ENCODE measurements at regions not wholly inside any gene's neighbourhood (a gene's known extent, or its start where the extent isn't known, plus 50 kb on each side); places are given as distances from the start of the nearest gene placed in this dataset.

- H3K27me3 ChIP-seq (replicated peaks; ENCODE audit: control insufficient read depth, insufficient read depth, low read length): no peaks in the 10 kb centered on the region
- ChIA-PET POLR2A (no interaction called here), CTCF (no interaction called here)
- no TSS peak for BruUV-seq (replicated peaks)
- Mint-ChIP-seq H3K36me3 (ENCODE audit: insufficient read depth, unreplicated experiment) (no peaks in the 10 kb centered on the region), H3K27ac (ENCODE audit: unreplicated experiment) (no peak overlapping the region), H3K4me1 (ENCODE audit: low read depth, unreplicated experiment) (no peaks in the 10 kb centered on the region), H3K27me3 (ENCODE audit: insufficient read depth, unreplicated experiment) (no peaks in the 10 kb centered on the region), H3K4me3 (ENCODE audit: unreplicated experiment) (no peak overlapping the region), H3K9me3 (ENCODE audit: unreplicated experiment) (no peaks in the 10 kb centered on the region)
- no peak for TF ChIP-seq CTCF (IDR thresholded peaks at IDR 0.05; ENCODE audit: insufficient read depth in 1 of 2, low read depth in 1 of 2, low read length in 1 of 2, severe bottlenecking in 1 of 2, unreplicated experiment in 1 of 2)
- no peak overlapping the region for H3K4me3 ChIP-seq (ENCODE audit: low read depth, low read length)
- no peak for DNase-seq
- H3K9me3 ChIP-seq: no peaks in the 10 kb centered on the region
- intact Hi-C loops (cut with micrococcal nuclease; ENCODE audit: unreplicated experiment): no loop called here
- no peaks in the 10 kb centered on the region for H3K4me1 ChIP-seq
- no peaks in the 10 kb centered on the region for H3K36me3 ChIP-seq (ENCODE audit: control insufficient read depth, insufficient read depth, low read length)
These were observed 110.7 kb upstream of the CNTLN start for GRCh38 chr9:17024129-17024528.

- Histone ChIP-seq H3K4me3 (ENCODE audit: low read depth, low read length) (no peak overlapping the region), H3K9me3 (no peaks in the 10 kb centered on the region), H3K36me3 (ENCODE audit: control insufficient read depth, insufficient read depth, low read length) (no peaks in the 10 kb centered on the region), H3K27me3 (replicated peaks; ENCODE audit: control insufficient read depth, insufficient read depth, low read length) (no peaks in the 10 kb centered on the region), H3K4me1 (no peaks in the 10 kb centered on the region)
- Mint-ChIP-seq H3K9me3 (ENCODE audit: unreplicated experiment) (no peaks in the 10 kb centered on the region), H3K4me3 (ENCODE audit: unreplicated experiment) (no peak overlapping the region), H3K27me3 (ENCODE audit: insufficient read depth, unreplicated experiment) (no peaks in the 10 kb centered on the region), H3K27ac (ENCODE audit: unreplicated experiment) (no peak overlapping the region), H3K4me1 (ENCODE audit: low read depth, unreplicated experiment) (no peaks in the 10 kb centered on the region), H3K36me3 (ENCODE audit: insufficient read depth, unreplicated experiment) (no peaks in the 10 kb centered on the region)
- ChIA-PET POLR2A (no interaction called here), CTCF (no interaction called here)
- DNase-seq: no peak
- intact Hi-C loops (cut with micrococcal nuclease; ENCODE audit: unreplicated experiment): no loop called here
- no peak for TF ChIP-seq CTCF (IDR thresholded peaks at IDR 0.05; ENCODE audit: insufficient read depth in 1 of 2, low read depth in 1 of 2, low read length in 1 of 2, severe bottlenecking in 1 of 2, unreplicated experiment in 1 of 2)
- no TSS peak for BruUV-seq (replicated peaks)
These were observed 113.4 kb upstream of the CNTLN start for GRCh38 chr9:17021387-17021970.

GRCh38 chr9:17019398-17019797 is 115.4 kb upstream of the CNTLN start:
- POLR2A ChIA-PET: no interaction called here
- TF ChIP-seq CTCF (IDR thresholded peaks at IDR 0.05; ENCODE audit: insufficient read depth in 1 of 2, low read depth in 1 of 2, low read length in 1 of 2, severe bottlenecking in 1 of 2, unreplicated experiment in 1 of 2): no peak
- no TSS peak for BruUV-seq (replicated peaks)
- H3K27me3 ChIP-seq (replicated peaks; ENCODE audit: control insufficient read depth, insufficient read depth, low read length): no peaks in the 10 kb centered on the region
- no peaks in the 10 kb centered on the region for H3K9me3 ChIP-seq
- DNase-seq: no peak
- CTCF ChIA-PET: no interaction called here
- Mint-ChIP-seq H3K4me3 (ENCODE audit: unreplicated experiment) (no peak overlapping the region), H3K36me3 (ENCODE audit: insufficient read depth, unreplicated experiment) (no peaks in the 10 kb centered on the region), H3K27me3 (ENCODE audit: insufficient read depth, unreplicated experiment) (no peaks in the 10 kb centered on the region), H3K4me1 (ENCODE audit: low read depth, unreplicated experiment) (no peaks in the 10 kb centered on the region), H3K9me3 (ENCODE audit: unreplicated experiment) (no peaks in the 10 kb centered on the region), H3K27ac (ENCODE audit: unreplicated experiment) (no peak overlapping the region)
- H3K4me1 ChIP-seq: no peaks in the 10 kb centered on the region
- intact Hi-C loops (cut with micrococcal nuclease; ENCODE audit: unreplicated experiment): no loop called here
- no peaks in the 10 kb centered on the region for H3K36me3 ChIP-seq (ENCODE audit: control insufficient read depth, insufficient read depth, low read length)
- no peak overlapping the region for H3K4me3 ChIP-seq (ENCODE audit: low read depth, low read length)

Measured in Caco-2 (cell line).